ENCODE measurements at regions not wholly inside any gene's neighbourhood (a gene's known extent, or its start where the extent isn't known, plus 50 kb on each side); places are given as distances from the start of the nearest gene placed in this dataset.
"Not testable (repeated sequence)": the region's sequence is repeated elsewhere in the genome, so short reads cannot be mapped to it uniquely, and the experiment has no call there.

GRCh38 chr22:48760481-48761390, 1066.9 kb downstream of the BRD1 start:
- ATAC-seq (replicated peaks) (no peak), DNase-seq (no peak)
- H3K4me3 Mint-ChIP-seq, result no peak overlapping the region
- H3K27ac Mint-ChIP-seq, result no peak overlapping the region
- H3K4me1 Mint-ChIP-seq, result no peaks in the 10 kb centered on the region
- peaks cover 0 to 6% of the 10 kb centered on the region in 2 donors for H3K9me3 Mint-ChIP-seq
- no peaks in the 10 kb centered on the region for H3K36me3 Mint-ChIP-seq
- H3K27me3 Mint-ChIP-seq, result peaks cover 7 to 18% of the 10 kb centered on the region in 2 donors

DNA sequence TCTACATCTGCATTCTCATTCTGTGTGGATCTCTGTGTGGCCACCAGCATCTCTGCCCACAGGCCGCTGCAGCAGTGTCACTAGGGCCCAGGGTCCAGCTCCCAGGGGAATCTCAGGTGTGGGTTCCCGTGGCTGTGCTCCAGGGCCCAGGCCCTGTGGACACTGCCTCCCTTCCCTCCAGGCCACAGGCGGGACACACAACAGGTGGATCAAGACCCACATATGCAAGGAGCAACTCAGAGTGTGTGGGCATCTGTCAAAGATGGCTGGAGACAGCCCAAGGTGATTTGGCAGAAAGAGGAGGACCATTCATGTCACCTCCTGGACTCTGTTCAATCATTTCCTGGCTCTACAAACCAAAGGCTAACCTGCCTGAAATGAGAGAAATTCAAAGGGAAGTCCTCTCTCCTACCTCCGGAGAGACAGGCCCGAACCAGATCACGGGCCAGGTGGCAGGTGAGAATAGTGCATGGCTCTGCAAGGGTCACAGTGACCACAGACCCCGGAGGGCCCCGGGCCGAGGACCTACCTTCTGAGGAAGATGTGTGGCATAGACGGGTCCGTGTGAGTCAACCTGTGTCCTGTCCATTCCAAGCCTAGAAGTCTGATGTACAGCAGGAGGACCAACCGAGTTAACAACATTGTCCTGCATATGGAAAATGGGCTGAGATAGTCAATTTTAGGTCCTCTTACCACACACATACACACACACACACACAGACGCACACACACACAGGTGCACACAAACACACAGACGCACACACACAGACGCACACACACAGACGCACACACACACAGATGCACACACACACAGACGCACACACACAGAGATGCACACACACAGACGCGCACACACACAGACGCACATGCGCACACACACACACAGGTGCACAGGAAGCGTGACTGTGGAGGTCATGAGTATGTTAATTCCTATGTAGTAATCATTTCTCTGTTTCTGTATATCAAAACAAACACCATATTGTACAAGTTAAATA, 1068.5 kb downstream of the BRD1 start:
- no peaks in the 10 kb centered on the region for H3K9me3 Mint-ChIP-seq
- DNase-seq, result no peak
- no peak for ATAC-seq (replicated peaks)

GRCh38 chr22:48757985-48758561, 1069.6 kb downstream of the BRD1 start:
- Mint-ChIP-seq H3K36me3 (no peaks in the 10 kb centered on the region), H3K27me3 (peaks cover 7 to 25% of the 10 kb centered on the region in 2 donors), H3K27ac (no peak overlapping the region), H3K4me3 (no peak overlapping the region), H3K9me3 (no peaks in the 10 kb centered on the region), H3K4me1 (no peaks in the 10 kb centered on the region)
- DNase-seq, result no peak
- ATAC-seq (replicated peaks), result peak in 1 of 2 donors; percentile 16

More for the DNA sequence above, 1068.5 kb downstream of the BRD1 start:
- H3K27ac Mint-ChIP-seq, result no peak overlapping the region
- no peaks in the 10 kb centered on the region for H3K36me3 Mint-ChIP-seq
- no peak overlapping the region for H3K4me3 Mint-ChIP-seq
- no peaks in the 10 kb centered on the region for H3K4me1 Mint-ChIP-seq
- peaks cover 7 to 19% of the 10 kb centered on the region in 2 donors for H3K27me3 Mint-ChIP-seq

DNA sequence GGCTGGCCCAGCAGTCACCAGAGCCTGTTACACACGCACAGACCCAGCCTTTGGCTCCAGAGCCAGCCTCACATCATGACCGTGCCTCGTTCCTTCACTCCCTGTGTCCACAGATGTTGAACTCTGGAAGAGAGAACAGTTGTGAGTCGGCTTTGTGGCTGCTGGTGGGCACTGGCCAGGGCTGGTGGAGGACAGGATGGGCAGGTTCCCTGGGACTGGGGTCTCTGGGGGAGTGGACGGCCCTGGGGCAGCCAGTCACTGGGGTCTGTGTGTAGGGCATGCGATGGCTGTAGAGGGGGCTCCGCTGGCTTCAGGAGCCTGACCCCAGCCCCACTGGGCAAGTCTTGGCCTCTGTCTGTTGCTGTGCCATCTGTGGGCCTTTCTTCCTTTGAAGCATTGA, 1070.1 kb downstream of the BRD1 start:
- H3K27ac Mint-ChIP-seq, result no peak overlapping the region
- H3K9me3 Mint-ChIP-seq, result no peaks in the 10 kb centered on the region
- no peak overlapping the region for H3K4me3 Mint-ChIP-seq
- ATAC-seq (replicated peaks) (peak; percentile 25 to 33), DNase-seq (no peak)
- H3K27me3 Mint-ChIP-seq, result peaks cover 7 to 25% of the 10 kb centered on the region in 2 donors
- no peaks in the 10 kb centered on the region for H3K4me1 Mint-ChIP-seq
- H3K36me3 Mint-ChIP-seq, result no peaks in the 10 kb centered on the region

GRCh38 chr22:48757135-48757534, 1070.5 kb downstream of the BRD1 start:
- peaks cover 7 to 25% of the 10 kb centered on the region in 2 donors for H3K27me3 Mint-ChIP-seq
- ATAC-seq (replicated peaks); H3K27ac Mint-ChIP-seq; H3K36me3 Mint-ChIP-seq; H3K4me1 Mint-ChIP-seq; H3K9me3 Mint-ChIP-seq; DNase-seq; H3K4me3 Mint-ChIP-seq: not testable (repeated sequence)

DNA sequence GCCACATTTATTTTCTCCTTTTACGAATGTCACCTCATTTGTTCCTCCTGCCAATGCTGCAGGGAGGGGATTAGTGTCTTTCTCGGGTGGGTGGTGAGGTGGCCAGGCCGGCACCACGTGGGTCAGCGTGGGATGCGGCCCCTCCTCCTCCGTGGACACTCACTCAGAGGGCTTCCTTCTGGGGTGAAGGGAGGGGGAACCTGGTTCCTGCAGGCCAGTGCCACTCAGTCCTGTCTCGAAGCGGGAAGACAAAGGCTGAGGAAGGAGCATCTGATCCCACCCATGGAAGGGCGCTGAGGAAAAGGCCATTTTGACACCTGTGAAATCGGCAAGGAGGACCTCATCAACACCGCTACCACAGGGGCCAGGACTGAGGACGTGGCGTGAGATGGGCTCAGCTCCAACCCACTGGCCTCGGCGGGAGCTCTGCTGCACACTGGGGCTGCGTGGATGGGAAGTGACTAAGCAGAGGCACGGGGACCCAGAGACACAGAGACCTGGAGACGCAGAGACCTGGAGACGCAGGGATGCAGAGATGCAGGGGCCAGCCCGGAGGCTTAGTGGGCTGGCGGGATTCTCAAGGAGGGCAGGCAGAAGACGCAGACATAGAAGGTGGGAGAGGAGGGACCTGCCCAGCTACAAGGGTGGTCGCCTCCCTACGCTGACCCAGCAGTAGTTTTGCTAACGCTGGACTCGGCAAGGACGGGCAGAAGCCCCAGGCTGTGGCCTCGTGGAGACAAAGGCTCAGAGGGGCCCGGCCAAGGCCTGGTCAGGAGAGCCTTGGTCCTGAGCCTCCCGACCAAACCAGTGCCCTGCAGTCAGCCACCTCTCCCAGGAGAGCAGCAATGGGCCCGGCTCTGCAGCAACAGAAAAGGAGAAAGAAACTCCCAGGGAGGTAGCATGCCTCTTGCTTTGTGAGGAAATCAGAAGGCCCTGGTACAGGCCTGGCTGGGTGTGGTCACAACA, 1071.2 kb downstream of the BRD1 start:
- Mint-ChIP-seq H3K27ac (no peak overlapping the region), H3K4me1 (no peaks in the 10 kb centered on the region), H3K36me3 (no peaks in the 10 kb centered on the region), H3K4me3 (no peak overlapping the region), H3K9me3 (no peaks in the 10 kb centered on the region), H3K27me3 (peaks cover 7 to 25% of the 10 kb centered on the region in 2 donors)
- DNase-seq (no peak), ATAC-seq (replicated peaks) (no peak)

- Mint-ChIP-seq H3K36me3 (no peaks in the 10 kb centered on the region), H3K9me3 (no peaks in the 10 kb centered on the region), H3K27me3 (peaks cover 7 to 22% of the 10 kb centered on the region in 2 donors), H3K4me3 (no peak overlapping the region), H3K27ac (no peak overlapping the region), H3K4me1 (no peaks in the 10 kb centered on the region)
- DNase-seq (no peak), ATAC-seq (replicated peaks) (no peak)
Measured at GRCh38 chr22:48755059-48755949, 1072.4 kb downstream of the BRD1 start.

GRCh38 chr22:48754611-48755058, 1073.0 kb downstream of the BRD1 start:
- H3K27me3 Mint-ChIP-seq, result peaks cover 7 to 19% of the 10 kb centered on the region in 2 donors
- ATAC-seq (replicated peaks), result no peak
- no peak for DNase-seq
- no peaks in the 10 kb centered on the region for H3K9me3 Mint-ChIP-seq
- no peak overlapping the region for H3K27ac Mint-ChIP-seq
- H3K4me1 Mint-ChIP-seq, result no peaks in the 10 kb centered on the region
- no peak overlapping the region for H3K4me3 Mint-ChIP-seq
- no peaks in the 10 kb centered on the region for H3K36me3 Mint-ChIP-seq

GRCh38 chr22:48753752-48754517, 1073.7 kb downstream of the BRD1 start:
- Mint-ChIP-seq H3K36me3 (no peaks in the 10 kb centered on the region), H3K27me3 (peaks cover 7 to 19% of the 10 kb centered on the region in 2 donors), H3K4me3 (no peak overlapping the region), H3K27ac (no peak overlapping the region), H3K4me1 (no peaks in the 10 kb centered on the region), H3K9me3 (no peaks in the 10 kb centered on the region)
- ATAC-seq (replicated peaks) (no peak), DNase-seq (no peak)

- H3K27ac Mint-ChIP-seq, result no peak overlapping the region
- H3K27me3 Mint-ChIP-seq, result peaks cover 7 to 19% of the 10 kb centered on the region in 2 donors
- ATAC-seq (replicated peaks) (no peak), DNase-seq (no peak)
- no peaks in the 10 kb centered on the region for H3K4me1 Mint-ChIP-seq
- H3K9me3 Mint-ChIP-seq, result no peaks in the 10 kb centered on the region
- no peak overlapping the region for H3K4me3 Mint-ChIP-seq
- no peaks in the 10 kb centered on the region for H3K36me3 Mint-ChIP-seq
Measured at GRCh38 chr22:48753381-48753730, 1074.3 kb downstream of the BRD1 start.

DNA sequence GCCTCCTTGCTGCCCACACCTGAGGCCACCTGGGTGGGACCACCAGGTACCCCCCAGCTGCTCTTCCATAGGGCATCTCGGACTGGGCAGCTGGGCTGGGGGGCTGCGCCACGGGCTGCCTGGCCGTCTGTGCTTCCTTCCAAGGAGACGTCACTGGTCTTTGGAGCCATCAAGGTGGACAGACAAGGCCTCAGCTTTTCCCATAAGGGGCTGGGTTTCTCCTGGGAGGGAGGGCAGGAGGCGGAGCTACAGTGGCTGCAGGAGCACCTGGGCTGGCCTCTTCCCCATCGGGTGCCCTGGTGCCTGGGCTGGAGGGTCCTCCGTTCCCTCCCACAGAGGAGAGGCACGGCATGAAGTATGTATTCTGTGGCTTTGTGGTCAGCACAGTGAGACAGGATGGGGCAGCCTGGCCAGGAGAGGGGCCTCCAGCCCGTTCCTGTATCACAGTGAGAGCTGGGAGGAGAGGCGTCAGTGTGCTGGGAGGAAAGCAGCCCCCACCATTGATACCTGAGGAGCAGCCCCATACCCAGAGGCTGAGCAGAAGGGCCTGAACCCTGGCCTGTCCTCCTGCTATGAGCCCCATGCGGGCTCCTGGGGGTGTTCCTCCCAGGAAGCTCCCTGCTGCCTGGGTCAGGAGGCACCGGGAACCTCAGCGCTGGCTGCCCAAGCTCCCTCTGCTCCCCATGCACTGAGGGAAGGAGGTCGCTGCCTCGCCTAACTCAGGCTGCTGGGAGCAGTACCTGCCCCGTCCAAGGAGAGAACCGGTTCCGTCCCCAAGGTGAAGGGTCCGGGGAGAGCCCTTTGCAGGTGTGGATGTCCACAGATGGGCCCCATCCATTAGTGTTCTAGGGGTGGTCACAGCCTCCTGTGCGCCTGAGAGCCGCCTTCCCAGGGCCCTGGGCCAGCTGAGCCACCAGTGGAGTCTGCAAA, 1075.0 kb downstream of the BRD1 start:
- no peaks in the 10 kb centered on the region for H3K36me3 Mint-ChIP-seq
- no peak overlapping the region for H3K27ac Mint-ChIP-seq
- H3K27me3 Mint-ChIP-seq, result peaks cover 7 to 19% of the 10 kb centered on the region in 2 donors
- no peak overlapping the region for H3K4me3 Mint-ChIP-seq
- no peak for DNase-seq
- no peaks in the 10 kb centered on the region for H3K9me3 Mint-ChIP-seq
- no peaks in the 10 kb centered on the region for H3K4me1 Mint-ChIP-seq
- no peak for ATAC-seq (replicated peaks)
